DOHH2 (cell line): ENCODE measurements at regions not wholly inside any gene's neighbourhood (a gene's known extent, or its start where the extent isn't known, plus 50 kb on each side); places are given as distances from the start of the nearest gene placed in this dataset.

ENCODE experiments used
- H3F3A ChIP-seq: fragments of 200-600 bp; sonication (generic), shearing (Covaris generic); 2 replicates; pipeline ENCODE4 v1.6.0; 2016; ENCODE audit warnings: antibody characterized with exemption, mild to moderate bottlenecking; ENCODE audit not compliant: control insufficient read depth, insufficient read depth
- H3K27ac ChIP-seq: fragments of 200-600 bp; sonication (generic); 2 replicates; pipeline ENCODE4 v1.5.1; 2014; ENCODE audit warnings: low read depth, mild to moderate bottlenecking, low read length, moderate library complexity
- H3K27me3 ChIP-seq: fragments of 200-600 bp; sonication (generic); 2 replicates; pipeline ENCODE4 v1.6.1; 2014; ENCODE audit warnings: mild to moderate bottlenecking, low read length, mixed read lengths; ENCODE audit not compliant: control insufficient read depth
- H3K36me3 ChIP-seq: fragments of 200-600 bp; sonication (generic); 2 replicates; pipeline ENCODE4 v1.6.1; 2014; ENCODE audit warnings: mild to moderate bottlenecking, low read length, moderate library complexity, mixed read lengths; ENCODE audit not compliant: control insufficient read depth
- H3K4me1 ChIP-seq: fragments of 200-600 bp; sonication (generic); 2 replicates; pipeline ENCODE4 v1.6.1; 2014; ENCODE audit warnings: mild to moderate bottlenecking, low read length, mixed read lengths; ENCODE audit not compliant: control insufficient read depth
- H3K4me2 ChIP-seq: fragments of 200-600 bp; sonication (generic); 2 replicates; pipeline ENCODE4 v1.6.0; 2014; ENCODE audit warnings: mild to moderate bottlenecking, low read length, moderate library complexity
- H3K4me3 ChIP-seq: fragments of 200-600 bp; sonication (generic); 2 replicates; pipeline ENCODE4 v1.5.1; 2014; ENCODE audit warnings: mild to moderate bottlenecking, low read length, mixed read lengths
- H3K79me2 ChIP-seq: fragments of 200-600 bp; sonication (generic); 2 replicates; pipeline ENCODE4 v1.6.1; 2014; ENCODE audit warnings: mild to moderate bottlenecking, low read length, mixed read lengths; ENCODE audit not compliant: control insufficient read depth
- H3K9me2 ChIP-seq: fragments of 200-600 bp; sonication (generic); replicated peaks from 2 replicates; pipeline ENCODE4 v1.6.1; 2014; ENCODE audit warnings: mild to moderate bottlenecking, low read length, mixed read lengths; ENCODE audit not compliant: control insufficient read depth
- H3K9me3 ChIP-seq: fragments of 200-600 bp; sonication (generic); 2 replicates; pipeline ENCODE4 v1.6.1; 2014; ENCODE audit warnings: antibody characterized with exemption, low read length, mixed read lengths; ENCODE audit not compliant: control insufficient read depth, insufficient read depth
- H4K20me1 ChIP-seq: fragments of 200-600 bp; sonication (generic); 2 replicates; pipeline ENCODE4 v1.6.0; 2014; ENCODE audit warnings: low read depth, mild to moderate bottlenecking, antibody characterized with exemption, low read length, moderate library complexity; ENCODE audit not compliant: control insufficient read depth, insufficient read depth
- EZH2phosphoT487 ChIP-seq: fragments of 200-600 bp; sonication (generic); IDR thresholded peaks from 2 replicates; pipeline ENCODE4 v1.6.1; 2017; ENCODE audit warnings: borderline replicate concordance, mild to moderate bottlenecking, antibody characterized with exemption, low read length, moderate library complexity, mixed read lengths
- TF ChIP-seq, protein P1 (sequence below): fragments of 200-600 bp; sonication (generic); IDR thresholded peaks from one replicate; pipeline ENCODE4 v1.5.1; 2014; ENCODE audit warnings: antibody characterized with exemption, mild to moderate bottlenecking, low read depth, low read length; ENCODE audit not compliant: poor library complexity, severe bottlenecking

DNA sequence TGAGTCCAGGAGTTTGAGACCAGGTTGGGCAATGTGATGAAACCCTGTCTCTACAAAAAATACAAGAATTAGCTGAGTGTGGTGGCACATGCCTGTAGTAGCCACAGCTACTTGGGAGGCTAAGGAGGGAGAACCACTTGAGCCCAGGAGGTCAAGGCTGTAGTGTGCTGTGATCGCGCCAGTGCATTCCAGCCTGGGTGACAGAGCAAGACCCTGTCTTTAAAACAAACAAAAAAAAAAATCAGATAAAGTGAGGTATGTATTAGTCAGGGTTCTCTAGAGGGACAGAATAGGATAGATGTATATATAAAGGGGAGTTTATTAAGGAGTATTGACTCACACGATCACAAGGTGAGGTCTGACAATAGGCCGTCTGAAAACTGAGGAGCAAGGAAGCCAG lies 101.5 kb upstream of the GPR26 start:
- Histone ChIP-seq H3K4me3 (no peak overlapping the region), H3K27me3 (peaks cover 4% of the 10 kb centered on the region), H3K4me1 (no peaks in the 10 kb centered on the region), H3K36me3 (no peaks in the 10 kb centered on the region), H3K9me2 (no peaks in the 10 kb centered on the region), H3F3A (no peaks in the 10 kb centered on the region), H4K20me1 (no peaks in the 10 kb centered on the region), H3K9me3 (no peaks in the 10 kb centered on the region), H3K27ac (no peak overlapping the region), H3K4me2 (no peak overlapping the region), H3K79me2 (no peaks in the 10 kb centered on the region)
- TF ChIP-seq, protein P1, sequence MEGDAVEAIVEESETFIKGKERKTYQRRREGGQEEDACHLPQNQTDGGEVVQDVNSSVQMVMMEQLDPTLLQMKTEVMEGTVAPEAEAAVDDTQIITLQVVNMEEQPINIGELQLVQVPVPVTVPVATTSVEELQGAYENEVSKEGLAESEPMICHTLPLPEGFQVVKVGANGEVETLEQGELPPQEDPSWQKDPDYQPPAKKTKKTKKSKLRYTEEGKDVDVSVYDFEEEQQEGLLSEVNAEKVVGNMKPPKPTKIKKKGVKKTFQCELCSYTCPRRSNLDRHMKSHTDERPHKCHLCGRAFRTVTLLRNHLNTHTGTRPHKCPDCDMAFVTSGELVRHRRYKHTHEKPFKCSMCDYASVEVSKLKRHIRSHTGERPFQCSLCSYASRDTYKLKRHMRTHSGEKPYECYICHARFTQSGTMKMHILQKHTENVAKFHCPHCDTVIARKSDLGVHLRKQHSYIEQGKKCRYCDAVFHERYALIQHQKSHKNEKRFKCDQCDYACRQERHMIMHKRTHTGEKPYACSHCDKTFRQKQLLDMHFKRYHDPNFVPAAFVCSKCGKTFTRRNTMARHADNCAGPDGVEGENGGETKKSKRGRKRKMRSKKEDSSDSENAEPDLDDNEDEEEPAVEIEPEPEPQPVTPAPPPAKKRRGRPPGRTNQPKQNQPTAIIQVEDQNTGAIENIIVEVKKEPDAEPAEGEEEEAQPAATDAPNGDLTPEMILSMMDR = no peak
- TF ChIP-seq EZH2phosphoT487 = no peak

DNA sequence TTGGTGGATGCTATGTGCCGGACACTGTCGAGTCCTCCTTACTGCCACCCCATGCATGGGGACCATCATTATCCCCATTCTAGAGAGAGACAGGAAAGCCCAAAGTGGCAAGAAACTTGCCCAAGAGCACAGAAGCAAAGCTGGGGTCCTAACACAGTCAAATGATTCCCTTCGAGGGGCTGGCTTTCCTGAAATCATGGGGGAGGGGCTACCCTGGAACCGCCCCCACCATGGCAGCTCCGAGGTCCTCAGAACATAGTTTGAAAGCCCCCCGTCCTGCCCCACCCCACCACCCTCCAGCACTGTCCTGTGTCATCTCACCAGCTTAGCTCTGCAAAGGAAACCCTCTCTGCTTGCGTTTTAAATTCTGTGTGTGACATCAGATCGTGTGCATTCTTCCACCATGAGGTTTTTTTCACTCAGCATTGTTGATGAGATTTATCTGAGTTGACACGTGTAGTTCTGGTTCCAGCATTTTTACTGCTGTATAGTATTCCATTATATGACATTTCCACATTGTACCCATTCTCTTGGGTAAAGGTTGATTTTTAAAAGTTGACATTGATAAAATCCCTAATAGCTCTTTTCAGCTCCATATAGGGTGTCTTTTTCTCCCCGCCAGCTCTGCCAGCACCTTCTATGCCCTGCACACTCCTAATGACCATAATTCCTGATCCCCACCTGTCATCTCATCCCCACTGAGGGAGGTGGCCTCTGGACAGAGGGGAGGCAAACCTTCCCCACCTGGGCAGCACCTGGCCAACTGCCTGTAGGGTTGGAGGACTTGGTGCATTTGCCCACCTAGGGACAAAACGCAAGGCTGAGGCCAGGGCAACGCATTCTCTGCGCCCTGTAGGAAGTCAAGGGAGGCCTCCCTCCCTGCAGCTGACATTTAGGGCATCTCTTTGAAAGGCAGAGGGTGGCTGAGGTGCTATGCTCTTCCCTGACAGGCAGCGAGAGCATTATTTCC lies 100.2 kb upstream of the GPR26 start:
- no peaks in the 10 kb centered on the region for H4K20me1 ChIP-seq
- no peaks in the 10 kb centered on the region for H3F3A ChIP-seq
- peaks cover 4% of the 10 kb centered on the region for H3K27me3 ChIP-seq
- no peak overlapping the region for H3K4me2 ChIP-seq
- no peak overlapping the region for H3K27ac ChIP-seq
- TF ChIP-seq, protein P1 = no peak
- TF ChIP-seq EZH2phosphoT487 = no peak
- no peaks in the 10 kb centered on the region for H3K9me2 ChIP-seq
- no peaks in the 10 kb centered on the region for H3K9me3 ChIP-seq
- H3K4me1 ChIP-seq = no peaks in the 10 kb centered on the region
- no peaks in the 10 kb centered on the region for H3K79me2 ChIP-seq
- H3K36me3 ChIP-seq = no peaks in the 10 kb centered on the region
- no peak overlapping the region for H3K4me3 ChIP-seq

DNA sequence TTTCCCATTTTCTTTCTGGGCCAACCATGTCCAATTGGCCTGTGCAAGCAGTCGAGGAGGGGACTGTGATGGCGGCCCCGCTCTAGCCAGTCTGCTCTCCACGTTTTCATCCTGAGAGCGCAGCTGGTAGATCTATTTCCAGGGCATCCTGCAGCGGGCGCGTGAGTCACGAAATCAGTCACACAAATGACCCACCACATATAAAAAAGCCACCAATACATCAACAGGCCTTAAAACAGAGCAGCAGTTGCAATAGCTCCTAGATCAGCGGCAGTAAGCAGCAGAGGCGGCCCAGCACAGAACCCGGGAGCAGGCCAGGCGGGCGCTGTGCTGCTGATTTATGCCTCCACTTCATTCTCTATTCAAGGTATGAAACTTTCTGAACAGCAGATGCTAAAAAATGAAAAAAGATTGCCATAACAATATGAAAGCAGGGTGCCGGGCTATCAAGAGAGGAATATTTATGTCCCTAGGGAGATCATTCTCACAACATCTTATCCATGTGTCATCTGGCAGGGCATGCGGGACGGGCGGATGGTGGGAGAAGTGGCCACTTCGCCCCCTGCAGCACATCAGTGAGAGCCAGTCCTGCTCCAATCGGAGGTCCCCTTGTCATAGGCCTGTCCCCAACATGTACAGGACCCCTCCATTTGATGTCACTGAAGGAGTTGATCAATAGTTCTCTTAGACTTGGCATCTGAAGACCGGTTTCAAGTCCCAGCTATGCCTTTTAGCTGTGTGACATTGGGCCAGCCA lies 98.0 kb upstream of the GPR26 start:
- Histone ChIP-seq H3K36me3 (no peaks in the 10 kb centered on the region), H3K4me2 (no peak overlapping the region), H3K27me3 (peaks cover 4% of the 10 kb centered on the region), H3K79me2 (no peaks in the 10 kb centered on the region), H4K20me1 (no peaks in the 10 kb centered on the region), H3F3A (no peaks in the 10 kb centered on the region), H3K9me2 (no peaks in the 10 kb centered on the region), H3K4me3 (no peak overlapping the region), H3K9me3 (no peaks in the 10 kb centered on the region), H3K27ac (no peak overlapping the region), H3K4me1 (no peaks in the 10 kb centered on the region)
- TF ChIP-seq, protein P1 = no peak
- no peak for TF ChIP-seq EZH2phosphoT487
